Muscle of arm (tissue), 1 donor: ENCODE measurements at regions not wholly inside any gene's neighbourhood (a gene's known extent, or its start where the extent isn't known, plus 50 kb on each side); places are given as distances from the start of the nearest gene placed in this dataset.
"Not testable (repeated sequence)": the region's sequence is repeated elsewhere in the genome, so short reads cannot be mapped to it uniquely, and the experiment has no call there.

ENCODE experiments used
- DNase-seq: peaks from one replicate; pipeline ENCODE4 v3.0.0-alpha.2; 2013

- no peak for DNase-seq
These were observed 394.1 kb downstream of the NEBL start for GRCh38 chr10:20502903-20503585.

- DNase-seq: no peak
These were observed 402.6 kb downstream of the NEBL start for GRCh38 chr10:20494474-20494873.

- DNase-seq: no peak
These were observed 404.7 kb downstream of the NEBL start for GRCh38 chr10:20492447-20492846.

- DNase-seq: no peak
These were observed 407.1 kb downstream of the NEBL start for GRCh38 chr10:20489961-20490360.

GRCh38 chr10:20486791-20487190 lies 410.3 kb downstream of the NEBL start:
- DNase-seq: no peak

- DNase-seq: no peak
These were observed 411.6 kb downstream of the NEBL start for GRCh38 chr10:20485554-20485953.

- DNase-seq: no peak
These were observed 416.1 kb downstream of the NEBL start for GRCh38 chr10:20481054-20481453.

GRCh38 chr10:20480575-20480974 lies 416.5 kb downstream of the NEBL start:
- DNase-seq: not testable (repeated sequence)

GRCh38 chr10:20474064-20474463 lies 423.0 kb downstream of the NEBL start:
- no peak for DNase-seq

- peak; percentile 33 for DNase-seq
These were observed 423.9 kb downstream of the NEBL start for GRCh38 chr10:20473023-20473760.

- no peak for DNase-seq
These were observed 430.4 kb downstream of the NEBL start for GRCh38 chr10:20466731-20467130.

GRCh38 chr10:20457649-20458048 lies 439.5 kb downstream of the NEBL start:
- no peak for DNase-seq

GRCh38 chr10:20455774-20456173 lies 441.3 kb downstream of the NEBL start:
- DNase-seq: no peak

- DNase-seq: no peak
These were observed 442.8 kb downstream of the NEBL start for GRCh38 chr10:20454331-20454730.

- peak; percentile 45 for DNase-seq
These were observed 450.4 kb downstream of the NEBL start for GRCh38 chr10:20446561-20447193.

GRCh38 chr10:20443094-20443493 lies 454.0 kb downstream of the NEBL start:
- DNase-seq: no peak

GRCh38 chr10:20429742-20430141 lies 467.4 kb downstream of the NEBL start:
- no peak for DNase-seq

GRCh38 chr10:20427821-20428220 lies 469.3 kb downstream of the NEBL start:
- no peak for DNase-seq

- DNase-seq: no peak
These were observed 478.8 kb downstream of the NEBL start for GRCh38 chr10:20418286-20418685.

GRCh38 chr10:20417791-20418190 lies 479.3 kb downstream of the NEBL start:
- DNase-seq: no peak

GRCh38 chr10:20415684-20416083 lies 481.4 kb downstream of the NEBL start:
- no peak for DNase-seq

- no peak for DNase-seq
These were observed 489.8 kb downstream of the NEBL start for GRCh38 chr10:20407357-20407756.
